Muscle layer of duodenum (tissue), 2 donors: ENCODE measurements at regions not wholly inside any gene's neighbourhood (a gene's known extent, or its start where the extent isn't known, plus 50 kb on each side); places are given as distances from the start of the nearest gene placed in this dataset.
"Not testable (repeated sequence)": the region's sequence is repeated elsewhere in the genome, so short reads cannot be mapped to it uniquely, and the experiment has no call there.

ENCODE experiments used
- H3K27ac ChIP-seq: one replicate; pipeline ENCODE4 v1.7.0; 2013; ENCODE audit warnings: mild to moderate bottlenecking, low read length
- H3K27me3 ChIP-seq: one replicate; pipeline ENCODE4 v1.7.0; 2013; ENCODE audit warnings: low read depth, mild to moderate bottlenecking, control low read depth, low read length
- H3K36me3 ChIP-seq, 2 donors: one replicate each; pipeline ENCODE4 v1.7.0; 2013; ENCODE audit warnings: low read length in 2 of 2, control low read depth in 1 of 2, mild to moderate bottlenecking in 1 of 2; ENCODE audit not compliant: insufficient read depth in 2 of 2, control insufficient read depth in 1 of 2
- H3K4me1 ChIP-seq, 2 donors: one replicate each; pipeline ENCODE4 v1.7.0; 2013; ENCODE audit warnings: low read length in 2 of 2, mild to moderate bottlenecking in 2 of 2, control low read depth in 1 of 2, moderate library complexity in 1 of 2; ENCODE audit not compliant: insufficient read depth in 2 of 2, control insufficient read depth in 1 of 2
- H3K4me3 ChIP-seq, 2 donors: one replicate each; pipeline ENCODE4 v1.7.0; 2013; ENCODE audit warnings: low read length in 2 of 2, low read depth in 1 of 2, mild to moderate bottlenecking in 1 of 2
- H3K9me3 ChIP-seq, 2 donors: one replicate each; pipeline ENCODE4 v1.7.0; 2013; ENCODE audit warnings: low read length in 2 of 2, control low read depth in 1 of 2, mild to moderate bottlenecking in 1 of 2; ENCODE audit not compliant: control insufficient read depth in 1 of 2
- donor health status: healthy.

- H3K27ac ChIP-seq = no peak overlapping the region
- no peak overlapping the region for H3K4me3 ChIP-seq
- no peaks in the 10 kb centered on the region for H3K4me1 ChIP-seq
- H3K9me3 ChIP-seq = no peaks in the 10 kb centered on the region
- no peaks in the 10 kb centered on the region for H3K27me3 ChIP-seq
- no peaks in the 10 kb centered on the region for H3K36me3 ChIP-seq
These were observed 798.8 kb downstream of the CDH18 start for GRCh38 chr5:19189176-19189575.

- Histone ChIP-seq H3K27ac (no peak overlapping the region), H3K36me3 (no peaks in the 10 kb centered on the region), H3K4me1 (no peaks in the 10 kb centered on the region), H3K4me3 (no peak overlapping the region), H3K9me3 (no peaks in the 10 kb centered on the region), H3K27me3 (no peaks in the 10 kb centered on the region)
These were observed 794.4 kb downstream of the CDH18 start for GRCh38 chr5:19193631-19194030.

GRCh38 chr5:19196631-19197030 is 791.4 kb downstream of the CDH18 start:
- H3K9me3 ChIP-seq = no peaks in the 10 kb centered on the region
- H3K27me3 ChIP-seq = no peaks in the 10 kb centered on the region
- no peak overlapping the region for H3K4me3 ChIP-seq
- H3K27ac ChIP-seq = no peak overlapping the region
- no peaks in the 10 kb centered on the region for H3K36me3 ChIP-seq
- no peaks in the 10 kb centered on the region for H3K4me1 ChIP-seq

GRCh38 chr5:19200251-19200650 is 787.7 kb downstream of the CDH18 start:
- Histone ChIP-seq H3K27ac (no peak overlapping the region), H3K9me3 (no peaks in the 10 kb centered on the region), H3K4me3 (no peak overlapping the region), H3K36me3 (no peaks in the 10 kb centered on the region), H3K27me3 (no peaks in the 10 kb centered on the region), H3K4me1 (no peaks in the 10 kb centered on the region)

GRCh38 chr5:19208397-19208796 is 779.6 kb downstream of the CDH18 start:
- Histone ChIP-seq H3K27ac (no peak overlapping the region), H3K27me3 (no peaks in the 10 kb centered on the region)

GRCh38 chr5:19210886-19211285 is 777.1 kb downstream of the CDH18 start:
- no peak overlapping the region for H3K4me3 ChIP-seq
- no peaks in the 10 kb centered on the region for H3K4me1 ChIP-seq
- no peak overlapping the region for H3K27ac ChIP-seq
- H3K27me3 ChIP-seq = no peaks in the 10 kb centered on the region
- H3K36me3 ChIP-seq = no peaks in the 10 kb centered on the region
- no peaks in the 10 kb centered on the region for H3K9me3 ChIP-seq

More at GRCh38 chr5:19208397-19208796, 779.6 kb downstream of the CDH18 start:
- H3K9me3 ChIP-seq = no peaks in the 10 kb centered on the region
- no peaks in the 10 kb centered on the region for H3K4me1 ChIP-seq
- H3K36me3 ChIP-seq = no peaks in the 10 kb centered on the region
- no peak overlapping the region for H3K4me3 ChIP-seq

GRCh38 chr5:19229179-19229835 is 758.7 kb downstream of the CDH18 start:
- Histone ChIP-seq H3K27me3 (no peaks in the 10 kb centered on the region), H3K9me3 (no peaks in the 10 kb centered on the region), H3K36me3 (no peaks in the 10 kb centered on the region), H3K4me1 (no peaks in the 10 kb centered on the region), H3K4me3 (no peak overlapping the region), H3K27ac (no peak overlapping the region)

- H3K36me3 ChIP-seq = no peaks in the 10 kb centered on the region
- H3K9me3 ChIP-seq = no peaks in the 10 kb centered on the region
- no peaks in the 10 kb centered on the region for H3K27me3 ChIP-seq
- no peak overlapping the region for H3K27ac ChIP-seq
- H3K4me3 ChIP-seq = no peak overlapping the region
- no peaks in the 10 kb centered on the region for H3K4me1 ChIP-seq
These were observed 754.4 kb downstream of the CDH18 start for GRCh38 chr5:19233573-19233972.

- no peak overlapping the region for H3K27ac ChIP-seq
- H3K36me3 ChIP-seq = no peaks in the 10 kb centered on the region
- H3K27me3 ChIP-seq = no peaks in the 10 kb centered on the region
- no peaks in the 10 kb centered on the region for H3K4me1 ChIP-seq
- H3K9me3 ChIP-seq = no peaks in the 10 kb centered on the region
- no peak overlapping the region for H3K4me3 ChIP-seq
These were observed 752.9 kb downstream of the CDH18 start for GRCh38 chr5:19235101-19235584.

GRCh38 chr5:19240170-19240569 is 747.8 kb downstream of the CDH18 start:
- H3K4me1 ChIP-seq = no peaks in the 10 kb centered on the region
- no peak overlapping the region for H3K4me3 ChIP-seq
- H3K9me3 ChIP-seq = peaks cover 0 to under 1% of the 10 kb centered on the region in 2 donors

GRCh38 chr5:19241690-19242089 is 746.3 kb downstream of the CDH18 start:
- H3K27me3 ChIP-seq = no peaks in the 10 kb centered on the region
- H3K27ac ChIP-seq = no peak overlapping the region
- H3K36me3 ChIP-seq = no peaks in the 10 kb centered on the region
- no peak overlapping the region for H3K4me3 ChIP-seq
- no peaks in the 10 kb centered on the region for H3K4me1 ChIP-seq
- H3K9me3 ChIP-seq = peaks cover 0 to 5% of the 10 kb centered on the region in 2 donors

More at GRCh38 chr5:19240170-19240569, 747.8 kb downstream of the CDH18 start:
- no peaks in the 10 kb centered on the region for H3K27me3 ChIP-seq
- no peak overlapping the region for H3K27ac ChIP-seq
- H3K36me3 ChIP-seq = no peaks in the 10 kb centered on the region

GRCh38 chr5:19246191-19246590 is 741.8 kb downstream of the CDH18 start:
- not testable (repeated sequence) for H3K4me1 ChIP-seq, H3K27me3 ChIP-seq, H3K27ac ChIP-seq, H3K9me3 ChIP-seq, H3K4me3 ChIP-seq, H3K36me3 ChIP-seq
